OCI-LY1 (cell line): ENCODE measurements at regions not wholly inside any gene's neighbourhood (a gene's known extent, or its start where the extent isn't known, plus 50 kb on each side); places are given as distances from the start of the nearest gene placed in this dataset.

Experiments
- H2AFZ ChIP-seq: fragments of 200-600 bp; sonication (generic), shearing (Covaris generic); 2 replicates; pipeline ENCODE4 v1.6.0; 2014; ENCODE audit warnings: antibody characterized with exemption, mild to moderate bottlenecking, low read length
- H3F3A ChIP-seq: fragments of 200-600 bp; sonication (generic), shearing (Covaris generic); 2 replicates; pipeline ENCODE4 v1.6.0; 2014; ENCODE audit warnings: mild to moderate bottlenecking, antibody characterized with exemption, low read length, moderate library complexity; ENCODE audit not compliant: insufficient read depth
- H3K27ac ChIP-seq: fragments of 200-600 bp; sonication (generic); 2 replicates; pipeline ENCODE4 v1.5.1; 2014; ENCODE audit warnings: low read length, mixed run types, mild to moderate bottlenecking, low read depth; ENCODE audit not compliant: poor library complexity, severe bottlenecking
- H3K27me3 ChIP-seq: fragments of 200-600 bp; sonication (generic); 2 replicates; pipeline ENCODE4 v1.6.0; 2014; ENCODE audit warnings: antibody characterized with exemption, mild to moderate bottlenecking, low read length, moderate library complexity; ENCODE audit not compliant: insufficient read depth
- H3K36me3 ChIP-seq: fragments of 200-600 bp; sonication (generic); 2 replicates; pipeline ENCODE4 v1.6.1; 2014; ENCODE audit warnings: mild to moderate bottlenecking, antibody characterized with exemption, low read length, moderate library complexity, mixed read lengths; ENCODE audit not compliant: insufficient read depth
- H3K4me1 ChIP-seq: fragments of 200-600 bp; sonication (generic); 2 replicates; pipeline ENCODE4 v1.5.1; 2014; ENCODE audit warnings: mild to moderate bottlenecking, low read length, moderate library complexity; ENCODE audit not compliant: insufficient read depth, severe bottlenecking
- H3K4me2 ChIP-seq: fragments of 200-600 bp; sonication (generic), shearing (Covaris generic); 2 replicates; pipeline ENCODE4 v1.6.1; 2014; ENCODE audit warnings: low read length
- H3K4me3 ChIP-seq: fragments of 200-600 bp; sonication (generic); 2 replicates; pipeline ENCODE4 v1.5.1; 2014; ENCODE audit warnings: low read length, low read depth, mild to moderate bottlenecking, mixed read lengths; ENCODE audit not compliant: poor library complexity, severe bottlenecking
- H3K79me2 ChIP-seq: fragments of 200-600 bp; shearing (Covaris generic); 2 replicates; pipeline ENCODE4 v1.6.1; 2016; ENCODE audit warnings: mixed run types, low read length, mixed read lengths; ENCODE audit not compliant: insufficient read depth
- H3K9ac ChIP-seq: fragments of 200-600 bp; sonication (generic), shearing (Covaris generic); 2 replicates; pipeline ENCODE4 v1.6.1; 2014; ENCODE audit warnings: mild to moderate bottlenecking, low read length, mixed read lengths
- H3K9me2 ChIP-seq: fragments of 200-600 bp; sonication (generic), shearing (Covaris generic); 2 replicates; pipeline ENCODE4 v1.6.1; 2014; ENCODE audit warnings: low read depth, mild to moderate bottlenecking, low read length, mixed read lengths
- H3K9me3 ChIP-seq: fragments of 200-600 bp; shearing (Covaris generic); 2 replicates; pipeline ENCODE4 v1.6.1; 2014; ENCODE audit warnings: low read length, mixed read lengths
- H4K20me1 ChIP-seq: fragments of 200-600 bp; sonication (generic), shearing (Covaris generic); 2 replicates; pipeline ENCODE4 v1.6.0; 2016; ENCODE audit warnings: mild to moderate bottlenecking, low read length; ENCODE audit not compliant: insufficient read depth
- CTCF ChIP-seq: fragments of 200-600 bp; sonication (generic), shearing (Covaris generic); IDR thresholded peaks from 2 replicates; pipeline ENCODE4 v1.5.1; 2017; ENCODE audit warnings: mild to moderate bottlenecking, antibody characterized with exemption, low read length, moderate library complexity, mixed read lengths
- EZH2 ChIP-seq: fragments of 200-600 bp; sonication (generic), shearing (Covaris generic); IDR thresholded peaks from 2 replicates; pipeline ENCODE4 v1.8.0; 2017; ENCODE audit warnings: borderline replicate concordance, mixed run types, mild to moderate bottlenecking, antibody characterized with exemption, low read length, moderate library complexity, mixed read lengths

- Histone ChIP-seq H4K20me1 (no peaks in the 10 kb centered on the region), H3K27ac (no peak overlapping the region), H3K36me3 (no peaks in the 10 kb centered on the region), H3K9me3 (no peaks in the 10 kb centered on the region), H3K4me1 (no peaks in the 10 kb centered on the region), H3K9me2 (no peaks in the 10 kb centered on the region), H2AFZ (no peak overlapping the region), H3K4me2 (no peak overlapping the region), H3K4me3 (no peak overlapping the region), H3K9ac (no peak overlapping the region), H3F3A (no peaks in the 10 kb centered on the region), H3K27me3 (no peaks in the 10 kb centered on the region), H3K79me2 (no peaks in the 10 kb centered on the region)
- TF ChIP-seq CTCF (no peak), EZH2 (no peak)
Measured at GRCh38 chr11:92349486-92350156, 125.0 kb downstream of the FAT3 start.

GRCh38 chr11:92357344-92357743, 132.7 kb downstream of the FAT3 start:
- Histone ChIP-seq H3K9me3 (no peaks in the 10 kb centered on the region), H3K36me3 (no peaks in the 10 kb centered on the region), H3K27ac (no peak overlapping the region), H3K4me1 (no peaks in the 10 kb centered on the region), H3K4me3 (no peak overlapping the region), H3K27me3 (no peaks in the 10 kb centered on the region), H3K4me2 (no peak overlapping the region), H3K9me2 (no peaks in the 10 kb centered on the region), H4K20me1 (no peaks in the 10 kb centered on the region), H3K9ac (no peak overlapping the region), H2AFZ (no peak overlapping the region), H3K79me2 (no peaks in the 10 kb centered on the region), H3F3A (no peaks in the 10 kb centered on the region)
- TF ChIP-seq EZH2, result no peak
- no peak for TF ChIP-seq CTCF

- Histone ChIP-seq H3K4me3 (no peak overlapping the region), H3K9ac (no peak overlapping the region), H3K27me3 (no peaks in the 10 kb centered on the region), H3K4me1 (no peaks in the 10 kb centered on the region), H3K9me3 (no peaks in the 10 kb centered on the region), H3K9me2 (no peaks in the 10 kb centered on the region), H3K4me2 (no peak overlapping the region), H4K20me1 (no peaks in the 10 kb centered on the region), H3K36me3 (no peaks in the 10 kb centered on the region), H3K79me2 (no peaks in the 10 kb centered on the region), H3F3A (no peaks in the 10 kb centered on the region), H2AFZ (no peak overlapping the region), H3K27ac (no peak overlapping the region)
- TF ChIP-seq EZH2, result no peak
- TF ChIP-seq CTCF, result no peak
Measured at GRCh38 chr11:92357841-92358240, 133.2 kb downstream of the FAT3 start.
